ENCODE measurements at regions not wholly inside any gene's neighbourhood (a gene's known extent, or its start where the extent isn't known, plus 50 kb on each side); places are given as distances from the start of the nearest gene placed in this dataset.

DNA sequence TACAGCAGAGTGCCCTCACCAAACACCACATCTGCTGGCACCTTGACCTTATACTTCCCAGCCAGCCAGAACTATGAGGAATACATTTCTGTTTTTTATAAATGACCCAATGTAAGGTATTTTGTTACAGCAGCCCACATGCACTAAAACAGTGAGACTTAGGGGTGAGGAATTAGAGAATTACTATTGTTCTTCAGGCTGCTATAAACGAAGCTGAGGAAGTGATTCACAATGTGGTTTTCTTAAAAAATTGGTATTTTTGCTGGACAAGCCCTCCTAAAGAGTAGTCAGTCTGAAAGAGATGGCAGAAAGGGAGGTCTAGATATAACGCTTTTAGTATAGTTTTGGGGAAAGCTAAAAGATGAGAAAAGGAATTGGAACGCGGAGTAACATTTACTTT lies 101.0 kb downstream of the SLITRK6 start:
- Mint-ChIP-seq H3K4me1 (ENCODE audit: low read depth in 2 of 2) (no peaks in the 10 kb centered on the region), H3K27me3 (no peaks in the 10 kb centered on the region), H3K4me3 (no peak overlapping the region), H3K36me3 (peaks cover 7% of the 10 kb centered on the region), H3K27ac (no peak overlapping the region), H3K9me3 (peaks cover 13% of the 10 kb centered on the region)
- ATAC-seq, result no peak
- no peak for DNase-seq (ENCODE audit: low spot score)

DNA sequence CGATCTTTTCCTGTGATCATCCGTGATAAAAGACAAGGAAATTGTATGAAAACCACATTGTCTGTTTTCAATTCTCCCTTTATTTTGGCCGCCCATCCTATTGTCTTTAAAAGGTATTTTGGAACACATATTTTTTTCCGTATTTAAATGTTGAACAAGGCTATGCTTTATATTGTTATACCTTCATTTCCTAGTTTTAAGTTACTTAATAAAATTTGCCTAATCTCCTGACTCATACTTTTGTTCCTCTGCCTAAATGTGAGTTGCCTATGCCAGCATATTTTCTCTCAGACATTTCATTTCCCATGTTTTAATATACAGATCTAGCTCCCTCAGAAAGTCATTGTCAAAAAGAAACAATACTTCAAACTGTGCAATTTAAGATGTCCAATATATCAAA lies 104.2 kb downstream of the SLITRK6 start:
- H3K36me3 Mint-ChIP-seq, result peaks cover 4% of the 10 kb centered on the region
- ATAC-seq (no peak), DNase-seq (ENCODE audit: low spot score) (no peak)
- peaks cover 13% of the 10 kb centered on the region for H3K9me3 Mint-ChIP-seq
- H3K27me3 Mint-ChIP-seq, result no peaks in the 10 kb centered on the region
- no peak overlapping the region for H3K27ac Mint-ChIP-seq
- H3K4me3 Mint-ChIP-seq, result no peak overlapping the region
- no peaks in the 10 kb centered on the region for H3K4me1 Mint-ChIP-seq (ENCODE audit: low read depth in 2 of 2)

DNA sequence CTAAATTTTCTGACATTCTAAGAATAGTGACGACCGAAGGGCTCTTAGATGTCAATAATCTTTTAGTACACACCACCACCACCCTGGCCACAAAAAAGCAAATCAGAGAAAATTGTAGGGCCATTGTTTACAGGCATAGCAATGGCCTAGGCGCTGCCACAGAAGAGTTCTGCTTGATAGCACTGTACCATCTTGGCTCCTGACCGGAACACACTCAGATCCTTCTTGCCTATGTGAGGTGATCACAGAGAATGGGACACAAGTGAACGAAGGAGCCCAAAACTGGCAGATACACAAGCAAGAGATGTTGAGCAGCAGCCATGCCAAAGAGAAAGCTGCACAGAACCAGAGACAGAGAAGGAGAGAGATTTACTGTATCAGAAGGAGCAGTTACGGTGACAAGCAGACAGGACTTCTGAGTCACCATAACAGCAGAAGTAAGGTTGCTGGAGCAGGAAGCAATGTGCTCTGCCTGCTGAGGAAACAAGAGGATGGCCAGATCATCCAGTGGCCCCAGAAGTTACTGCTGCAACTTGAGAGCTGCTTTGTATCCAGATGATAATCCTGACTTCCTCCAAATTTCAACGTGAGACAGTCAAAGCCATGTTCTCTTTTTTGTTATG lies 105.2 kb downstream of the SLITRK6 start:
- Mint-ChIP-seq H3K27me3 (no peaks in the 10 kb centered on the region), H3K36me3 (peaks cover 4% of the 10 kb centered on the region)
- ATAC-seq, result no peak

GRCh38 chr13:85690368-85690767 lies 108.9 kb downstream of the SLITRK6 start:
- DNase-seq (ENCODE audit: low spot score), result no peak
- Mint-ChIP-seq H3K27me3 (no peaks in the 10 kb centered on the region), H3K4me1 (ENCODE audit: low read depth in 2 of 2) (no peaks in the 10 kb centered on the region), H3K4me3 (no peak overlapping the region), H3K27ac (no peak overlapping the region), H3K9me3 (peaks cover 16% of the 10 kb centered on the region), H3K36me3 (peaks cover 4% of the 10 kb centered on the region)
- no peak for ATAC-seq

More for the DNA sequence above, 105.2 kb downstream of the SLITRK6 start:
- no peak overlapping the region for H3K27ac Mint-ChIP-seq
- H3K4me1 Mint-ChIP-seq (ENCODE audit: low read depth in 2 of 2), result no peaks in the 10 kb centered on the region
- H3K9me3 Mint-ChIP-seq, result peaks cover 13% of the 10 kb centered on the region
- no peak overlapping the region for H3K4me3 Mint-ChIP-seq
- no peak for DNase-seq (ENCODE audit: low spot score)

DNA sequence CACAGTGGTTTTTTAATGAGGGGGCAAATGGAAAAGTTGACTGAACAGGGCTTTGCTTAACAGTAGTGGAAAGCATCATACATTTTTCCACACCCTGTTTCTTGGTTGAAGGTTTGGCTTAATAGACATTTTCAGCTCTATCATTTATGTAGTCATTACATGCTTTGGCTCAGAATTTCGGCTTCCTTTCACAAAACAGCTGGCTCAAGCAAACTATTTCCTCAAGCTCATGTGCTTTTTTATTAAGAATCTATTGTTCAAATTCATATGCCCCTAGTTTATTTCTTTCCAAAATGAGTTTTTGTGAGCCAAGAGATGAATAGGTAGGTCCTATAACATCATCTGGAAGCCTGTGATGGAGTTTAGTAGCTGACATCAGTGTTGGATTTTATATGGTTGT lies 113.8 kb downstream of the SLITRK6 start:
- no peak for ATAC-seq
- H3K36me3 Mint-ChIP-seq, result peaks cover 4% of the 10 kb centered on the region
- H3K27ac Mint-ChIP-seq, result no peak overlapping the region
- H3K27me3 Mint-ChIP-seq, result no peaks in the 10 kb centered on the region
- no peak for DNase-seq (ENCODE audit: low spot score)
- no peak overlapping the region for H3K4me3 Mint-ChIP-seq
- H3K4me1 Mint-ChIP-seq (ENCODE audit: low read depth in 2 of 2), result no peaks in the 10 kb centered on the region
- H3K9me3 Mint-ChIP-seq, result peaks cover 11% of the 10 kb centered on the region

DNA sequence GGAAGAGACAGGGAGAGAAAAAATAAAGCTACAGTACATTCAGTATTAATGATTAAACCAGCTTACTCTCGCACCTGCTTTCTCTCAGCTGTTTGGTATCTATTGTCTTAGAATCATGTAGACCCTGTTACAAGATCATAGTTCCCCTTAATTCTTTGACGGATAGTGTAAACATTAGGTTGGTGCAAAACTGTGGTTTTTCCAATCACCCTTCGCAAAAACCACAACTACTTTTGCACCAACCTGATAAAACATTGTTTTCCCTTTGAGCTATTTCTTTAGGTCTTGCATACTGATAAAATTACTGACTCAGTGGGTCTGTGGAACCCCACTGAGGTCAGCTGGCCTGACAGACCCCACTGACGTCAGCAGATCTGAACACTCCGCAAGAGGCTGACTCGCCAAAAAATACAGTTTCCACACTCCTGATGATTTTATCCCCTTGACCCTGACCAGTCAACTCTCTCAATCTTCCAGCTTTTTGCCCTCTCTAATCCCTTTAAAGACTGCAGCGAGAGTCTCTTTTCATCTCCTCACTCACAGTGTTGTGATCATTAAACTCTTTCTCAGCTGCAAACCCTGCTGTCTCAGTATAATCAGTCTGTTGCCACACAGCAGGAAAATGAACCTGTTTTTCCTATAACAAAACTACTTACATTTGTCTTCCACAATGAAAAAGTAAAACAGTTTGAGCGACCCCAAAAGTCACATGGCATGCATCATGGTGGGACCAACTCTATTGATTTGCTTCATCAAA lies 123.9 kb downstream of the SLITRK6 start:
- Mint-ChIP-seq H3K27ac (no peak overlapping the region), H3K9me3 (peaks cover 13% of the 10 kb centered on the region), H3K36me3 (peaks cover 4% of the 10 kb centered on the region), H3K27me3 (no peaks in the 10 kb centered on the region), H3K4me3 (no peak overlapping the region), H3K4me1 (ENCODE audit: low read depth in 2 of 2) (no peaks in the 10 kb centered on the region)
- DNase-seq (ENCODE audit: low spot score), result no peak
- ATAC-seq, result no peak

- DNase-seq (ENCODE audit: low spot score) (no peak), ATAC-seq (no peak)
- no peak overlapping the region for H3K27ac Mint-ChIP-seq
- H3K4me3 Mint-ChIP-seq, result no peak overlapping the region
- H3K27me3 Mint-ChIP-seq, result no peaks in the 10 kb centered on the region
- H3K9me3 Mint-ChIP-seq, result peaks cover 22% of the 10 kb centered on the region
- no peaks in the 10 kb centered on the region for H3K4me1 Mint-ChIP-seq (ENCODE audit: low read depth in 2 of 2)
- H3K36me3 Mint-ChIP-seq, result peaks cover 4% of the 10 kb centered on the region
Observed at GRCh38 chr13:85671336-85671735, 127.9 kb downstream of the SLITRK6 start.

DNA sequence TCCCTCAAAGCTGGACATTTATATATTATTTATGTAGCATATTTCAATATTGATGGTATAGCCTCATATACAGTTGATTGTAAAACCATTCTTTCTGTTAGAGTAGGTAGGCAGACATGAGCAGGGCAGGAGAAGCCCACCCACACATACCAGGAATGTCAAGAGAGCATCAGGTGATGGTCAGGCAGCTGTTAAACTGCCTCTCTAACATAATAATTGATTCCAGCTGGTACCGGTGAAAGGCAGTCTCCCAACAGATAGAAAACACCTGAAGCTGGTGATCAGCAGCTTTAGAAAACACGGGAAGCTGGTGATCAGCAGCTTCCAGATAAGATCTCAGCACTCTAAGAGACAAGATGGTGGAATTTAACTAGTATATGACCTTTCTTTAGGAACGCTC lies 132.9 kb downstream of the SLITRK6 start:
- peaks cover 14% of the 10 kb centered on the region for H3K36me3 Mint-ChIP-seq
- ATAC-seq, result no peak
- H3K27ac Mint-ChIP-seq, result no peak overlapping the region
- no peak overlapping the region for H3K4me3 Mint-ChIP-seq
- peaks cover 29% of the 10 kb centered on the region for H3K9me3 Mint-ChIP-seq
- no peaks in the 10 kb centered on the region for H3K4me1 Mint-ChIP-seq (ENCODE audit: low read depth in 2 of 2)
- no peak for DNase-seq (ENCODE audit: low spot score)
- no peaks in the 10 kb centered on the region for H3K27me3 Mint-ChIP-seq

DNA sequence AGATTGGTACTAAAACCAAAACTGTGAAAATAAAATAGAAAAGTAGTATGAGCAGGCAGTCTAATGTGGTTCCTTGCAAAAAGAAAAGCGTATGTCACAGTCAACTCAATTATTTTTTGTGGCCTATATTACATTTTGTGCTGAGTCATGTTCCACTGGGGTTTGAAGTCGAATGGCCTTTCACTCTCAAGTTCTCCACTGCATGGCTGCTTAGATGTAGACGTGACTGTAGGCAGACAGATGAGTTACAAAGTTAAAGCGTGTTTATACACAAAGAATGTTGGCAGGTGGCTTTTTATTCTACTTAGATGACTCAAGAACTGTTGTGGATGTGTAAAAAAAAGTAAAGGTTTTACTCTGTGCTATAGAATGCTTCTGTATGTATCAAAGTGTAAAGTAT lies 133.9 kb downstream of the SLITRK6 start:
- Mint-ChIP-seq H3K9me3 (peaks cover 25% of the 10 kb centered on the region), H3K36me3 (peaks cover 14% of the 10 kb centered on the region), H3K4me1 (ENCODE audit: low read depth in 2 of 2) (no peaks in the 10 kb centered on the region), H3K4me3 (no peak overlapping the region), H3K27ac (no peak overlapping the region), H3K27me3 (no peaks in the 10 kb centered on the region)
- DNase-seq (ENCODE audit: low spot score) (no peak), ATAC-seq (no peak)

DNA sequence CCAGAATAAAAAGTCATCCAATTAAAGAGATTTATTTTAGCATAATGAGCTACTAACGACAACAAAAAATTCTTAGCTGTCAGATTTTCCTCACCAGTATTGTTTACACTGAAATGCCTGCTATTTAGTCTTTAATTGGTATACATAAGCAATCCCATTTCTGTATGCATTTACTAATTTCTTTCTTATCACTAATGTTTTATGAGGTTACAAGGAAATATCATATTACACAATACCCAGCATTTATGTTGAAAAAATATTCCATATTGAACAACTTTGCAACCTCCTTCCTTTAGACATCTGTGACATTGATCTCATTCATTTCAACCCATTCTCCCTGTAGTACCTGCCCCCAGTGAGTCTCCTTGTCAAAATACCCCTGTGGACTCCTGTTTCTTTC lies 135.4 kb downstream of the SLITRK6 start:
- H3K36me3 Mint-ChIP-seq, result peaks cover 14% of the 10 kb centered on the region
- ATAC-seq, result no peak
- no peaks in the 10 kb centered on the region for H3K4me1 Mint-ChIP-seq (ENCODE audit: low read depth in 2 of 2)
- DNase-seq (ENCODE audit: low spot score), result no peak
- H3K27me3 Mint-ChIP-seq, result no peaks in the 10 kb centered on the region
- H3K9me3 Mint-ChIP-seq, result peaks cover 24% of the 10 kb centered on the region
- no peak overlapping the region for H3K4me3 Mint-ChIP-seq
- no peak overlapping the region for H3K27ac Mint-ChIP-seq

DNA sequence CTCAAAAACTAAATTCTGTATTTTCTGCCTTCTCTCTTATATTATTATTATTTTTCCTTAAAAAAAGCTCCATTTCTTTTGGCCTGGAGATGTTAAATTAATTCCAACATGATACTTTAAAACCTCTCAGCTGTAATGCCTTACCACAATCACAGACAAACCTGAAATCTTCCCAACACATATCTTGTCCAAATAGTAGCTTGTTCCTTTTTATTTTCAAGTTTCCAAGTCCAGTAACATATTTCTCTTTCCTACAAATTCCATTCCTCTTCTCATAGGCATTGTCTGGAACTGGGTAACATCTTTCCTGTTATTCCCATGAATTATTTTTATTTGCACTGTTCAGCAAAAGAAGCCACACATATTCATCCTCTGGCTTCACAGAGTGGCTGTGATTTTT lies 137.0 kb downstream of the SLITRK6 start:
- no peak for DNase-seq (ENCODE audit: low spot score)
- H3K4me1 Mint-ChIP-seq (ENCODE audit: low read depth in 2 of 2), result no peaks in the 10 kb centered on the region
- H3K4me3 Mint-ChIP-seq, result no peak overlapping the region
- peaks cover 14% of the 10 kb centered on the region for H3K36me3 Mint-ChIP-seq
- H3K27ac Mint-ChIP-seq, result no peak overlapping the region
- H3K9me3 Mint-ChIP-seq, result peaks cover 21% of the 10 kb centered on the region
- H3K27me3 Mint-ChIP-seq, result no peaks in the 10 kb centered on the region
- no peak for ATAC-seq

DNA sequence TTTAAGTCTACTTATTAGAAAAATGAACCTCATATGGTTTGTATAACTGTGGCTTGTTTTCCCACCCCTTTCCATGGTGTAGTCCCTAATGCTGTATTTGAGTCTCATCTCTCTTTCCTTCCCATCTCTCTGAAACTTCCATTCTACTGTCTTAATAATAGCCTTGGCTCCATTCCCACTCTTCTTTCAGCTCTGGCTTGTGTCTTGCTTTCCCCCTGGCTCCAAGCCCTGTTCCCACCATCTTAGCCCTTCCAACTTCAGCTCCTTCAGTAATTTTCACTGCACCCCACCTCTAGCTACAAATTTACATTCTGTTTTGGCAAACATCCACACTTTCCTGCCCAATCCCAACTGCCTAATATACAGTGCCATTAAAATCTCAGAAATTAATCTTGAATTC lies 137.5 kb downstream of the SLITRK6 start:
- ATAC-seq (no peak), DNase-seq (ENCODE audit: low spot score) (no peak)
- Mint-ChIP-seq H3K27me3 (no peaks in the 10 kb centered on the region), H3K36me3 (peaks cover 14% of the 10 kb centered on the region), H3K9me3 (peaks cover 21% of the 10 kb centered on the region), H3K27ac (no peak overlapping the region), H3K4me1 (ENCODE audit: low read depth in 2 of 2) (no peaks in the 10 kb centered on the region), H3K4me3 (no peak overlapping the region)

DNA sequence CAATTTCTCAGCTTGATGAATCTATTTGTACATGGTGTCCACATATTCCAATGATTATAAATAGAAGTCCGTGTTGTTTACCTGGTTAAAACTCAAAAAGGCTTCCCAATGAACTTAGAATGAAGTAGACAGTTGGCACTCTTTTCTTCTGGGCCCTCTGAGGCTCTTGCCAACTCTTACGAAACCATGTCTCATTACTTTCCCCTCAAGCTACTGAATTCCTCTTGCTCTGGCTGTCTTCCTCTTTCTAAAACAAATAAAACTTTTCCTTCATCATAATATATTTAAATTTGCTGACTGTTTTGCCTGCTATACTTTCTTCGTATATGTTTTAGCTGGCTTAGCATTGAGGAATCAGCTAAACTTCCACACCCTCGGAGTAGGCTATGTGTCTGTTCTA lies 139.7 kb downstream of the SLITRK6 start:
- Mint-ChIP-seq H3K27ac (no peak overlapping the region), H3K36me3 (peaks cover 14% of the 10 kb centered on the region), H3K4me3 (no peak overlapping the region), H3K4me1 (ENCODE audit: low read depth in 2 of 2) (no peaks in the 10 kb centered on the region), H3K9me3 (peaks cover 21% of the 10 kb centered on the region), H3K27me3 (no peaks in the 10 kb centered on the region)
- ATAC-seq, result no peak
- no peak for DNase-seq (ENCODE audit: low spot score)

DNA sequence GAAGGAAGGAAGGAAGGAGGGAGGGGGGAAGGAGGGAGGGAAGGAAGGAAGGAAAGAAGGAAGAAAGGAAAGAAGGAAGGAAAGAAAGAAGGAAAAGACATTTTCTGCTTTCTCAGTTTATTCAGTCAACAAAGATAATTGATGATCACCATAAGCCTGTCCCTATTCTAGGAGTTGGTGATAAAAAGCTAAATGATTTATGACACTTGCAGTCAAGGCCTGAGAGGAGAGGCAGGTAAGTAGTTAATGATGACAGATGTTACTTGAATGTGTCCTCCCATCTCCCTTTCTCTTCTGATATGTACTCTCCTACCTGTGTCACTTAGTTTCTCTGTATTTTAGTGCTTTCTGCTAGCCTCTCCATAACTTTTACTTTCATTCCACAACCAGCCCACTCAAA lies 141.3 kb downstream of the SLITRK6 start:
- H3K4me1 Mint-ChIP-seq (ENCODE audit: low read depth in 2 of 2), result no peaks in the 10 kb centered on the region
- H3K27ac Mint-ChIP-seq, result no peak overlapping the region
- no peak overlapping the region for H3K4me3 Mint-ChIP-seq
- ATAC-seq (no peak), DNase-seq (ENCODE audit: low spot score) (no peak)
- H3K27me3 Mint-ChIP-seq, result no peaks in the 10 kb centered on the region
- peaks cover 25% of the 10 kb centered on the region for H3K9me3 Mint-ChIP-seq
- H3K36me3 Mint-ChIP-seq, result peaks cover 12% of the 10 kb centered on the region

- no peak for ATAC-seq
- no peaks in the 10 kb centered on the region for H3K36me3 Mint-ChIP-seq
- no peaks in the 10 kb centered on the region for H3K27me3 Mint-ChIP-seq
- no peak overlapping the region for H3K27ac Mint-ChIP-seq
- H3K9me3 Mint-ChIP-seq, result peaks cover 21% of the 10 kb centered on the region
- no peak for DNase-seq (ENCODE audit: low spot score)
- H3K4me3 Mint-ChIP-seq, result no peak overlapping the region
- H3K4me1 Mint-ChIP-seq (ENCODE audit: low read depth in 2 of 2), result no peaks in the 10 kb centered on the region
Observed at GRCh38 chr13:85655040-85655439, 144.2 kb downstream of the SLITRK6 start.
